HEK293T (cell line): ENCODE measurements at regions not wholly inside any gene's neighbourhood (a gene's known extent, or its start where the extent isn't known, plus 50 kb on each side); places are given as distances from the start of the nearest gene placed in this dataset.
"Not testable (repeated sequence)": the region's sequence is repeated elsewhere in the genome, so short reads cannot be mapped to it uniquely, and the experiment has no call there.

ENCODE experiments used
- CTCF ChIA-PET: fragments of 350-600 bp; formaldehyde crosslinking; extraction: SDS; loops from one replicate; lab custom pipeline; 2021; ENCODE audit warnings: antibody characterized with exemption, inconsistent platforms; lab: Yijun Ruan, JAX
- POLR2A ChIA-PET: fragments of 350-600 bp; formaldehyde crosslinking; extraction: SDS; loops from one replicate; lab custom pipeline; 2020; ENCODE audit warnings: antibody characterized with exemption, inconsistent platforms; lab: Yijun Ruan, JAX
- DNase-seq: peaks from one replicate; pipeline ENCODE4 v3.0.0; 2012; ENCODE audit warnings: mixed read lengths; ENCODE audit errors: extremely low spot score
- ARNT ChIP-seq: fragments of 450-650 bp; IDR thresholded peaks from 2 replicates; pipeline ENCODE4 v1.6.1; 2017; ENCODE audit warnings: mild to moderate bottlenecking
- BHLHE40 ChIP-seq: fragments of 450-650 bp; IDR thresholded peaks from 2 replicates; pipeline ENCODE4 v1.6.1; 2016; ENCODE audit warnings: mild to moderate bottlenecking, moderate library complexity, borderline replicate concordance
- CTBP1 ChIP-seq: fragments of 450-650 bp; IDR thresholded peaks from 2 replicates; pipeline ENCODE4 v1.6.1; 2016; ENCODE audit warnings: borderline replicate concordance
- ELF4 ChIP-seq: fragments of 450-650 bp; IDR thresholded peaks from 2 replicates; pipeline ENCODE4 v1.6.1; 2017; ENCODE audit warnings: antibody characterized with exemption
- FOXA1 ChIP-seq: fragments of 450-650 bp; IDR thresholded peaks from 2 replicates; pipeline ENCODE4 v1.6.1; 2016; ENCODE audit warnings: mild to moderate bottlenecking
- FOXK2 ChIP-seq: fragments of 450-650 bp; IDR thresholded peaks from 2 replicates; pipeline ENCODE4 v1.6.1; 2016; ENCODE audit warnings: mild to moderate bottlenecking
- FOXM1 ChIP-seq: fragments of 450-650 bp; IDR thresholded peaks from 2 replicates; pipeline ENCODE4 v1.6.1; 2017; ENCODE audit warnings: mild to moderate bottlenecking, borderline replicate concordance
- HDGF ChIP-seq: fragments of 450-650 bp; IDR thresholded peaks from 2 replicates; pipeline ENCODE4 v1.6.1; 2017; ENCODE audit warnings: antibody characterized with exemption, borderline replicate concordance
- L3MBTL2 ChIP-seq: fragments of 450-650 bp; conservative IDR thresholded peaks from 2 replicates; pipeline ENCODE4 v1.6.1; 2016; ENCODE audit warnings: mild to moderate bottlenecking
- LEF1 ChIP-seq: fragments of 450-650 bp; IDR thresholded peaks from 2 replicates; pipeline ENCODE4 v1.6.1; 2017; ENCODE audit warnings: mild to moderate bottlenecking, borderline replicate concordance
- NFRKB ChIP-seq: fragments of 450-650 bp; IDR thresholded peaks from 2 replicates; pipeline ENCODE4 v1.6.1; 2016; ENCODE audit warnings: mild to moderate bottlenecking, moderate library complexity
- PKNOX1 ChIP-seq: fragments of 450-650 bp; IDR thresholded peaks from 2 replicates; pipeline ENCODE4 v1.6.1; 2016
- SP1 ChIP-seq: fragments of 450-650 bp; IDR thresholded peaks from 2 replicates; pipeline ENCODE4 v1.6.1; 2017
- SUZ12 ChIP-seq: fragments of 450-650 bp; IDR thresholded peaks from 2 replicates; pipeline ENCODE4 v1.6.1; 2016; ENCODE audit warnings: mild to moderate bottlenecking
- TARDBP ChIP-seq: fragments of 450-650 bp; IDR thresholded peaks from 2 replicates; pipeline ENCODE4 v1.6.1; 2016
- ZNF384 ChIP-seq: fragments of 450-650 bp; IDR thresholded peaks from 2 replicates; pipeline ENCODE4 v1.6.1; 2016

- TF ChIP-seq HDGF: no peak
- TF ChIP-seq FOXA1: no peak
- TF ChIP-seq FOXM1: no peak
- TF ChIP-seq ELF4: no peak
- no peak for TF ChIP-seq NFRKB
- no peak for TF ChIP-seq L3MBTL2
- no peak for TF ChIP-seq TARDBP
- no peak for TF ChIP-seq CTBP1
- TF ChIP-seq BHLHE40: no peak
- no peak for TF ChIP-seq FOXK2
- TF ChIP-seq SP1: no peak
- TF ChIP-seq ZNF384: no peak
- no peak for TF ChIP-seq SUZ12
- TF ChIP-seq ARNT: no peak
- TF ChIP-seq PKNOX1: no peak
- no peak for TF ChIP-seq LEF1
- POLR2A ChIA-PET: no interaction called here
- DNase-seq: no peak
- CTCF ChIA-PET: no interaction called here
These were observed 505.1 kb upstream of the ITGA1 start for GRCh38 chr5:52282647-52283046.

- POLR2A ChIA-PET: no interaction called here
- DNase-seq: no peak
- TF ChIP-seq ARNT (no peak), FOXM1 (no peak), PKNOX1 (no peak), L3MBTL2 (no peak), FOXA1 (no peak), FOXK2 (no peak)
- CTCF ChIA-PET: no interaction called here
These were observed 504.5 kb upstream of the ITGA1 start for GRCh38 chr5:52283221-52283620.

- no peak for DNase-seq
- CTCF ChIA-PET: no interaction called here
- POLR2A ChIA-PET: no interaction called here
- TF ChIP-seq ZNF384: no peak
- no peak for TF ChIP-seq SP1
- no peak for TF ChIP-seq LEF1
- TF ChIP-seq CTBP1: no peak
- no peak for TF ChIP-seq ARNT
- TF ChIP-seq HDGF: no peak
These were observed 486.9 kb upstream of the ITGA1 start for GRCh38 chr5:52300703-52301372.

GRCh38 chr5:52304816-52305215 is 482.9 kb upstream of the ITGA1 start:
- CTCF ChIA-PET, POLR2A ChIA-PET, DNase-seq: not testable (repeated sequence)

- TF ChIP-seq CTBP1 (no peak), SUZ12 (no peak), ZNF384 (no peak), FOXK2 (no peak), ARNT (no peak), TARDBP (no peak), L3MBTL2 (no peak), BHLHE40 (no peak), FOXM1 (no peak), ELF4 (no peak), PKNOX1 (no peak), FOXA1 (no peak)
- ChIA-PET POLR2A (no interaction called here), CTCF (no interaction called here)
- no peak for DNase-seq
These were observed 459.4 kb upstream of the ITGA1 start for GRCh38 chr5:52328220-52328806.

- ChIA-PET CTCF (no interaction called here), POLR2A (no interaction called here)
These were observed 456.0 kb upstream of the ITGA1 start for GRCh38 chr5:52331725-52332124.

More at GRCh38 chr5:52331725-52332124, 456.0 kb upstream of the ITGA1 start:
- TF ChIP-seq TARDBP: no peak
- TF ChIP-seq FOXM1: no peak
- no peak for TF ChIP-seq FOXA1
- TF ChIP-seq ELF4: no peak
- no peak for TF ChIP-seq HDGF
- TF ChIP-seq PKNOX1: no peak
- no peak for TF ChIP-seq LEF1
- TF ChIP-seq SUZ12: no peak
- TF ChIP-seq NFRKB: no peak
- no peak for TF ChIP-seq BHLHE40
- TF ChIP-seq L3MBTL2: no peak
- no peak for TF ChIP-seq CTBP1
- no peak for TF ChIP-seq ARNT
- no peak for DNase-seq
